NCI-H2196 treated with DMSO at 0.1 percent for 48 hours (cell line): ENCODE measurements at regions not wholly inside any gene's neighbourhood (a gene's known extent, or its start where the extent isn't known, plus 50 kb on each side); places are given as distances from the start of the nearest gene placed in this dataset.
"Not testable (repeated sequence)": the region's sequence is repeated elsewhere in the genome, so short reads cannot be mapped to it uniquely, and the experiment has no call there.

Experiments
- DNase-seq: peaks from one replicate; lab custom pipeline; 2025; ENCODE audit not compliant: unreplicated experiment; lab: John Stamatoyannopoulos, UW

DNA sequence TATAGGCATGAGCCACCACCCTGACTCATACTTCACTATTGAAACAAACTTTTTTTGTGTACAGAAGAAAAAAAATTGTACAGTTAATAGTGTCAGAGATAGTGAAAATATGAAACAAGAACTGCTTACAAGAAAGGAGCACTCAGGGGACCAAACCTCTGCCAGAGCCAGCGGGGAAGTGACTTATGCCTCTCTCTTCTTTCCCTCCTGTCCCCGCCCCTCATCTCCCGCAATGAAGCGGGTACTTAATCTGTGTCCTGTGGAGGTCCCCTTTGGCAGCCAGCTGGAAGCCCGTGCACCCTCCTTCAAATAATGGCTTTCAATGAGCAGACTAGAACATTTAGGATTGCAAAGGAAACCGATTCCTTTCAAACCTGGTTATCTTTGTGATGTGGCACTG, 51.5 kb downstream of the PPIAL4A start:
- not testable (repeated sequence) for DNase-seq

DNA sequence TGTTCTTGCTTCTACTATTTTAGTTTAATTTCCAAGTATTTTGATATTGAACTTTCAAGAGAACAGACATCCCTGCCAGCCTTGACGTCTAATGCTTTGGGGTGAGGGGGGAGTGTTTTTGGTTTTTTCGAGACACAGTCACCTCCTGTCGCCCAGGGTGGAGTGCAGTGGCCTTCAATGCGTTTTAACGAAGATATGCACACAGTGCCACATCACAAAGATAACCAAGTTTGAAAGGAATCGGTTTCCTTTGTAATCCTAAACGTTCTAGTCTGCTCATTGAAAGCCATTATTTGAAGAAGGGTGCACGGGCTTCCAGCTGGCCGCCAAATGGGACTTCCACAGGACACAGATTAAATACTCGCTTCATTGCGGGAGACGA, 52.3 kb downstream of the PPIAL4A start:
- not testable (repeated sequence) for DNase-seq

DNA sequence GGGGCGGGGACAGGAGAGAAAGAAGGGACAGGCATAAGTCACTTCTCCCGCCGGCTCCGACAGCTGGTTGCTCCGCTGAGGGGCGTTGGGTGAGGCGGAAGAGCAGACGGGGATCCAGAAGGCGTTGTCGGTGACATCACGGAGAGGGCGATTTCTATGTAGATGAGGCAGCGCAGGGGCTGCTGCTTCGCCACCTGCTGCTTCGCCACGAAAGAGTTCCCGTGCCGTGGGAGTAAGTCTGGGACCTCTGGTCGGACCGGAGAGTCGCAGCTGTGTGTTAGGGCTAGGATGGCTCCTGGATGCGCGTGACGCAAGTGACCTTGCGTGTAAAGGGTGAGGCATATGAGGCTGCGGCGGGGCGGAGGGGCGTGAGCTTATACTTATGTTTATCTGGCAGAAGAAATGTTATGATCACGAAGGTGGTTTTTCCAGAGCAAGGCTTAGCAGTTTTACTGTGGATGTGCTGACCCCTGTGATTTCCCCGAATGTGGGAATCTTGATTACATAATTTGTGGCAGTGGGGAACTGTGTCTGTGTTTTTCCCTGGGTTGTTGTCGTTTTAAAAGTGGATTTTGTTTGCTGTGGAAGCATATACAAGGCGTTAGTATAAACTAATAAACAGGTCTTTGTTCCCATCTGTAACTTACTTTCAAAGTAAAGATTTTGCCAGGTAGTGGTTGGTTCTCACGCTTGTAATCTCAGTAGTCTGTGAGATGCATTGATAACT, 52.8 kb downstream of the PPIAL4A start:
- DNase-seq = peak; percentile 9

DNA sequence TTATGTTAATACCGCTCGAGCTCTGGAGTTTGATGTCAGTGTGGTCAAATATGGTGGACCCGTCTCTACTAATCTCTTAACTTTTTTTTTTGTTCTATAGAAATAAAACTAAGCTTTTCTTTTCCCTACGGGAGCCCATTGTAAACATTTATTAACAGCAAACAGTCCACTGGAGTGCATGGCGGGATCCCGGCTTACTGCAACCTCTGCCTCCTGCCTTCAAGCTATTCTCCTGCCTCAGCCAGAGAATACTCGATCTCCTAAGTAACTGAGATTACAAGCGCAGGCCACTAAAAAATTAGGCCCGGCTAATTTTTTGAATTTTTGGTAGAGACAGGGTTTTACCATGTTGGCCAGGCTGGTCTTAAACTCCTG, 53.4 kb downstream of the PPIAL4A start:
- DNase-seq = not testable (repeated sequence)

DNA sequence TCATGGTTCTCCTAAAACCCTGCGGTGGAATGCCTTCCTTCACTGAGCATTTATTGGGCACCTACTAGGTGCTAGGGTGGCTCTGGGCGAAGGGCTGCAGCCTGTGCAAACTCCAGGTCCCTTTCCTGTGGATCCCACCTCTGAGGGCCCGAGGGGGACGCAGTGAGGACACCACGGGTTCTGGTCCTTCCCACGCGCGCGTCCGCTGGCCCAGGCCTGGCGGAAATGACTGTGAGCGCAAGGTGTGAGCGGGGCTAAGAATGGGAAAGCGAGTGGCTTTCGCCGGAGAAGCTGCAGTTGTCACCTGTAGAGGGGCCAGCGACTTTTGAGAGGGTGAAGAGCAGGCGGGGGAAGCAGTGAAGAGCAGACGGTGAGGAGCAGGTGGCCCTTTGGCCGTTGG, 55.1 kb downstream of the PPIAL4A start:
- DNase-seq = not testable (repeated sequence)

DNA sequence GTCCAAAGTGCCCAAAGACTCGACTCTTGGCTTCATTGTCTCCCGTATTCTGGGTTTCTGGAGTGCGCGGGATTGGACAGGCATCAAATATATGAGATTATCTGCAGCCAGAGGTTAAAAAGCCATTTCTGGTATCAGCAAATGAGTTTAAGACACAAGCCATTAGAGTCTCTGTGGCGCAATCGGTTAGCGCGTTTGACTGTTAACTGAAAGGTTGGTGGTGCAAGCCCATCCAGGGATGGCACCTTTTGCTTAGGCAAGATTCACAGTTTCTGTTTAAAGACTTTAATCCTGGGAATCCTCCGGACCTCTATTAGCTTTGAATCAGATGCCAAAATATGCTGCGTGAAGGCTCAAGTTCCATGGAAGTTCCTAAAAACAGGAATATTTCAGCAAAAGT, 55.6 kb downstream of the PPIAL4A start:
- not testable (repeated sequence) for DNase-seq

DNA sequence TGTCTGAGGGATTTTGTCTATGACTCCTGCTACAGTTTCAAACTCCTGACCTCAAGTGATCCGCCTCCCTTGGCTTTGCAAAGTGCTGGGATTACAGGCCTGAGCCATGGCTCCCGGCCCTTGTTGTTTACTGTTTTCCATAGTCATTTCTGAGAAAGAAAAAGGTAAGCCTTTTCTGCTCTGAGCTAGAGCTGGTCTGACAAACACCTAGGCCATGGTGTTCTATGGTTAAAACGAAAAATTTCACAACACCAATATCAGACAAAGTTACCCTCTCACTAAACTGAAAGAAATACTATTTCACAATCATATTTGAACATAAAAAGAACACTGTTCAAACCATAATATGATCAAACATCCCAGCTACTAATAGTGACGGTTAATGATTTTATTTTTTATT, 57.5 kb downstream of the PPIAL4A start:
- not testable (repeated sequence) for DNase-seq

DNA sequence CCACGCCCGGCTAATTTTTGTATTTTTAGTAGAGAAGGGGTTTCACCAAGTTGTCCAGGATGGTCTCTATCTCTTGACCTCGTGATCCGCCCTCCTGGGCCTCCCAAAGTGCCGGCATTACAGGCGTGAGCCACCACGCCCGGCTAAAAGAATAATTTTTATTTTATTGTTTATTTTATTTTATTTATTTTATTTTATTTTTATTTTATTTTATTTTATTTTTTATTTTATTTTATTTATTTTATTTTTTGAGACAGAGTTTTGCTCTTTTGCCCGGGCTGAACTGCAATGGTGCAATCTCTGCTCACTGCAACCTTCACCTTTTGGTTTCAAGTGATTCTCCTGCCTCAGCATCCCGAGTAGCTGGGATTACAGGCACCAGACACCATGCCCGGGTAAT, 60.2 kb downstream of the PPIAL4A start:
- not testable (repeated sequence) for DNase-seq

DNA sequence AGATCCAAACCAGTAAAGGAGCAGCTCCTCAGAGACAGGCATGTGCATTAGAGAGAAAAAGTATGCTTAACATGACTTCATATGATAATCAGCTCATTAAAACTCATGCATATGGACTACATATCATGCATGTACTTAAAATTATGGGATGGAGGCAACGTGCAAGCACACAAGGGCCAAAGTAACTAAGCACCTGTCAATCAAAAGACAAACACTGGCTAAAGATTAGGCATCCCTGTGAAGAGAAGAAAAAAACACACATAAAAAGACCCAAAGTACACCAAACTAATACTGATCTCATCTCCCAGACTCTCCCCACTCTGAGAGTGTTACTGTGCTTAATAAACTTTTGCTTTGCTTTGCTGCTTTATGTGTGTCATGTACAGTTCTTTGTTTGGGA, 61.1 kb downstream of the PPIAL4A start:
- DNase-seq = not testable (repeated sequence)

DNA sequence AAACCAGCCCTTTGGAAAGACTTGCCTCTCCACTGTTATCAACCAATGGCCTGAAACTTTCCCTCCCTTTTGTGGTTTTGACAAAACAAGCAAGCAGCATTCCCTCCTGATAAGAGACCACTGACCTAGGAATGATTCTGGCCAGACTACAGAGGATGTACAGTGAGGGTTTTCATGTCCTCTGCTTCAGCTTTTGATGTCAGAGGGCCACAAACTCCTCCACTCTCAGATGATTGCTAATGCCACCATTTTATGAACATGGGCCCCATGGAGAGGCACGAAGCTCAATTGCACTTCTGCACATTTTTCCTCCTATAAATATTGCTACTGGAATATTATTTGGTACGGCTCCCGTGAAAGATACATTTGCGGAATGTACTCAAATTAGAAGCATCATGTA, 61.5 kb downstream of the PPIAL4A start:
- not testable (repeated sequence) for DNase-seq

DNA sequence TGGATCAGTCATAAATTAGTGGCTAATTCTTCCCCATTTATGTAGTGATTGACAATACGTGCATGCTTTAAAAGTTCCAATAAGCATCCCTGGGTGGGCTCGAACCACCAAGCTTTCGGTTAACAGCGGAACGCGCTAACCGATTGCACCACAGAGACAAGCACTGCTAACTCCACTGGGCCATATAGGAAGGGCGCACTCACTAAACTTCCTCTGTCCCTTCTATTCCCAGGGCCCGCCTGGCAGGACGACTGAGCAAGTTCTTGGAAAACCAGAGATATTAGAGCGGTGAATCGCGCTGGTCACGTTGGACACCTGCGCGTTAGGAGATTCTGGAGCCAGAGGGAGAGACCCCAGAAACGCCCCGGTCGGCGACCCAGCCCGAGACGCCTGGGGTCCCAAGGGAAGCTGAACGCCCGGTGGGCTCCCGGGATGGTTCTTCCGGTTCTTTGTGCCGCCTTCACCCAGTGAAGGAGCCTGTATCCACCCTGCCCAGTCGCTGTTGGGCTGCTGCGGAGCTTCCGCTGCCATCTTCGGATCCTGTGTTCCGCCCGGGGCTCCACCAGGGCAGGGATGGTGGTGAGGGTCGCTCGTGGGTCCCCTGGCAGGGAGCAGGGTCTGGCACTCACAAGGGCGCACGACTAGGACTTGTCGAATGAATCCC, 62.8 kb downstream of the PPIAL4A start:
- DNase-seq = not testable (repeated sequence)

DNA sequence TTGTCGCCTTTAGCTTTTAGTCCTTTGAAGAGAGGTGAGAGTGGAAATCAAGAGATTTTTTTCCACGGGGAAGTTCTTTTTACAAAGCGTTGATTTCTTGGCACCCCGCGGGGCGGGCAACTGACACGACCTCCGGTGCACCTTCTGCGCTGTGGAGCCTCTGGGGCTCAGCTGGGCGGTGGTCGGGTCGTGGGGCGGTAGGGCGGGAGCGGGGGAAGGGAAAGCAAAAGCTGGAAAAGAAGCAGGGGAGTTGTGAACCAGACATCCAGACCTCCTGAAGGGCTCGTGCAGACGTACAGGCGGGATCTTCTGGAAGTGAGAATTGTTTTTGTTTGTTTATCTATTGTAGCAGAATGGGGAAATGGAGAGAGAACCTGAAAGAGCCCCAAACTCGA, 63.3 kb downstream of the PPIAL4A start:
- DNase-seq = not testable (repeated sequence)

DNA sequence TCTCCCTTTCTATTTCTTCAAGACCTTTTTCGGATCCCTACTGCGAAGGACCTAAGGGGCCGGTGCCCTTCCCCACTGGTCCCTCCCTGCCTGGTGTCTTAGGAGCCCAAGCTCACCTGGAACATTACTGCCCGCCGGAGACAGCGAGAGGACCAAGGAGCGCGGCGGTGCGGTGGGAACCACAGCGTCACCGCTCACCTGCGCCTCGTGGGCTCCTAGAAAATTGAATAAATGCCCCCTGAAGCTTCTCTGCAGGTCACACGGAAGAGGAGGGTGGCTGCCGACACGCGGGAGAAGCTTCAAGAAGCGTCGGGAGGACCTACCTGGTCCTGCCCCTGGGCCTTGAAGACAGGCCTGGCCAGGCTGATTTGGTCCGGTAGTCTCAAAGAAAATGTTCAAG, 65.2 kb downstream of the PPIAL4A start:
- no peak for DNase-seq

DNA sequence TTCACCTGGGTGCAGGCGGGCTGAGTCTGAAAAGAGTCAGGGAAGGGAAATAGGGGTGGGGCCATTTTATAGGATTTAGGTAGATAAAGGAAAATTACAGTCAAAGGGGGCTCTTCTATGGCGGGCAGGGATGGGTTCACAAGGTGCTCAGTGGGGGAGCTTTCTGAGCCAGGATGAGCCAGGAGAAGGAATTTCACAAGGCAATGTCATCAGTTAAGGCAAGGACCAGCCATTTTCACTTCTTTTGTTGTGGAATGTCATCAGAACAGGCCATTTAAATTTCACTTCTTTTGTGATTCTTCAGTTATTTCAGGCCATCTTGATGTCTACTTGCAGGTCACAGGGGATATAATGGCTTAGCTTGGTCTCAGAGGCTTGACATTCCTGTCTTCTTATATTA, 66.4 kb downstream of the PPIAL4A start:
- DNase-seq = not testable (repeated sequence)

DNA sequence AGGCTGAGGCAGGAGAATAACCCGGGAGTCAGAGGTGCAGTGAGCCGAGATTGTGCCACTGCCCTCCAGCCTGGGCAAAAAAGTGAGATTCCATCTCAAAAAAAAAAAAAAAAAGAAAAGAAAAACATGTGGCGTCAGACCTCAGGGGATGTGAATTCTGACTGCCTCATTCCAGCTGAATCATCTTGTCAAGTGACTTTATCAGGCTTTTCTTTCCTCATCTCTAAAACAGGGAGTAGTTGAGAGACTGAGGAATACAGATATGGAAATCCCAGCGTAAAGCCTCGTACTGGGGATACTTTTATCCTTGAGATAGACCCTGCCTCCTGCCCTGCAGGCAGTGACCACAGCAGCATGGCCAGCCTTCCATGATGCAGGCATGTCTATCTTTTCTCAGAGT, 76.4 kb downstream of the PPIAL4A start:
- DNase-seq = not testable (repeated sequence)

DNA sequence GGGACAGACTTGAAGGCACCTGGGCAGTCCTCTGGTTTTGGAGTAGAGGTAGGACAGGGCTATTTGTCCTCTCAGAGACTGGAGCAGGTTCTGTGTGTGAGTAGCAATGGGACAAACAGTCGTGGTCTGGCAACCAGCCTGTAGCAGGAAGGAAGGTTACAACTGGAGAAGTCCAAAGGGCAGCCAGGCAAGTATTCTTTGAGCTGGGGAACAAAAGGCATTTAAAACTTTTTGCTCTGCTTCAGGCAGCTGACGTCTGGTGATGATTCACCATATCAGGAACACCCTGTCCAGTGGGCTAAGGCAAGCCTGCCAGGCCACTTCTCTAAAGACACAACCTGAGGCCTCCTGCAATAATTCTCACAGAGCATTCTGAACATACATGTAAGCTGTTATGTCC, 83.3 kb downstream of the PPIAL4A start:
- DNase-seq = not testable (repeated sequence)

DNA sequence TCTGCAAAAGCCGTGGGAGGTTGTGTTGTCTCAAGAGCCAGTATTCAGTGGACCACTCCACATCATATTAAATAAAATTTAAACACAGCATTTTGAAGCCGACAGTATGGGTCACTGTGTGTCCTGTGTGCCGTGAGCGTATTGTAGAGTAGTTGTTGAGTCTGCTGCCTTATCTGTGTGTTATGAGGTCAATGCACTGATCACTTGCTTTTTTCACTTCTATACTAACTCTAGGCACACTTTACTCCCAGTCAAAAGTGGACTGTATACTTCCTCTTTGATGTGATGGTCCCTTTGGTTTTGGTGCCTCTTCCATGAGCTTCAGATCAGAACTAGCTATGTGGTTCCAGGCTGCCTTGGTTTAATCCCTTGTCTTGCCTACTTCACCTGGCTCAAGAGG, 84.3 kb downstream of the PPIAL4A start:
- not testable (repeated sequence) for DNase-seq

DNA sequence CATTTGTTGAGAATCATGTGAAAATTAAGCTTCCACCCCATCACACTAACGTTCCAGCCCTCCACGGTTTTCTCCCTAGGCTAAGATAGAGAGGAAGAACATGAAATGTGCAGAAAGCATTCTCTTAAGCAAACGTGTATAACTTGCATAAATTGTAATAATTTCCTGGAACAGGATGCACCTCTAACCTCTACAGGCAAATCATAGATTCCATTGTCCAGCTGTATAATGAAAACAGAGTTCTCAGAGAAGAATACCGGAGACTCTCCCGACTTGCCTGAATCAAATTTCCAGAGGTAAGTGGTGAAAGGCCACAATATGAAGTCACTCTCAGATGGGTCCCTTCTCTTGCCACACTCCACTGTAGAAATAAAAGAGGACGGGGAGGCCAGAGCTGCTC, 87.7 kb downstream of the PPIAL4A start:
- not testable (repeated sequence) for DNase-seq

DNA sequence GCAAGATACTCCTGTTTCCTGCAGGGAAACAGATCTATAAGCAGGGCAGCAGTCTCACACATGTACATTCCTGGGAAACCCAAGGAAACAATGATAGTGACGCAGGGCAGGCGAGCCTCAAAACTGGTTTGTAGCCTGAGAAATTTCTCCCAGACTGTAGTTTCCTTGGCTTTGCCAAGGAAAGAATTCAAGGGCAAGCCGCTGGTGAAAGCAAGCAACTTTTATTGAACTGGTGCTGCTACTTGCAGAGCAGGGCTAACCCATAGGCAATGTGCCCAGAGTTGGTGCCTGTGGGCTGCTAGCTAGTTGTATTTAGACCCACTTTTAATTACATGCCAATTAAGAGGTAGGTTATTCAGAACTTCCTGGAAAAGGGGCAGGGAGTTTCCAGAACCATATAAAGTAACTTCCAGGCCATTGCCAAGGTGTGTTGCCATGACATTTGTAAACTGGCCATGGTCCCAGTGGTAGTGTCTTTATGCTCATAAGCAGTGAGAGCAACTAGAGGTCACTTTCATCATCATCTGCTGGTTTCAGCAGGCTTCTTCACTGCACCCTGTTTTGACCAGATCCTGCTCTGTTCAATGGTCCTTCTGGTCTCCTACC, 92.0 kb downstream of the PPIAL4A start:
- not testable (repeated sequence) for DNase-seq

DNA sequence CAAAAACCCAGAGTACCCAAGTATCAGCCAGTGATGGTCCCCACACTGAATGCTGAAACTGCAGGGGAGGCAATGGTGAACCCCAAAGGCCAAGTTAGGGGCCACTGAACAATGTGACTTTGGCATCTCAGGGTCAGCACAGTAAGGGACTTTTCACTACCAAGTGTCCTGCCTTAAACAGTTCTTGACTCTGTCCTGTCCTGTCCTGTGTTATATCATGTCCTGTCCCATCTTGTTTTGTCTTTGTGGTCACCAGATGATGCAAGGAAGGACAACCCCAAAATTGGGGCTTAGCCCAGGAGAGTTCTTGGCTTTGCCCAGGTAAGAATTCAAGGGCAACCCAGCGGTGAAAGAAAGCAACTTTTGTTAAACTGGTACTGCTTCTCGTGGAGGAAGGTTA, 105.0 kb downstream of the PPIAL4A start:
- not testable (repeated sequence) for DNase-seq

DNA sequence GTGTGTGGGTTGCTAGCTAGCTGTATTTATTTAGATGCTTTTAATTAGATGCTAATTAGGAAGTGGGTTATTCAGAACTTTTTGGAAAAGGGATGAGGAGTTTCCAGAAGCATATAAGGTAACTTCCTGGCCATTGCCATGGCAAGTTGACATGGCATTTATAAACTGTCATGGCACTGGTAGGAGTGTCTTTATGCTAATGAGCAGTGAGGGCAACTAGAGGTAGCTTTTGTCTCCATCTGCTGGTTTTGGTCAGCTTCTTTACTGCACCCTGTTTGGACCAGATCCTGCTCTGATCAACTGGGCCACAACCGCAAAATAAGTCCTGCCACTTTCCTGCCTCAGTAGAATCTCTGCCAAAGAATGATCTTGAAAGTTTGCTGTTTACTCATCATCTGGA, 105.5 kb downstream of the PPIAL4A start:
- not testable (repeated sequence) for DNase-seq

DNA sequence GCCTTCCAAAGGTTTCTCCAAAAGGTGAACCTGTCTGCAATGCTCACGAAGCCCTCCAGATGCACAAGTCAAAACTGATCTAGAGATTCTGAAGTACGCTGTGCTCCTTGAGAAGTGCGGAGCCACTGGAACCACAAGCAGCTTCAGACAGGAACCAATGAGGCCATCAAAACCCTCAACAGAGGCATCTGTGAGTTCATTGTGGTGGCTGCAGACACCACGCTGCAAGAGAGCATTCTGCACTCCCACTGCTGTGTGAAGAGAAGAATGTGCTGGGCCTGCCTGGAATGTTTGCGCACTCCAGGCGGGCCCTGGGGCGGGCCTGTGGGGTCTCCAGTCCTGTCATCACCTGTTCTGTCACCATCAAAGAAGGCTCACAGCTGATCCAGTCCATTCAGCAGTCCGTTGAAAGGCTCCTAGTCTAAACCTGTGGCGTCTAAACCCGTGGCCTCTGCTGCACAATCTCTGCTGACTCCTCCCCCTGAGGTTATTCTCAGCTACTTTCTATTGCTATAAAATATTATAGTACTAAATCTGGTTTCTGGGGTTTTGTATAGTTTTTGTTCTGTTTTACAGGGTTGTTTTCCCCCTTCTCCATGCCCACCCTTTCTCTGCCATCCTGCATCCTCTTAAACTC, 111.6 kb downstream of the PPIAL4A start:
- not testable (repeated sequence) for DNase-seq
